ENCODE measurements at regions not wholly inside any gene's neighbourhood (a gene's known extent, or its start where the extent isn't known, plus 50 kb on each side); places are given as distances from the start of the nearest gene placed in this dataset.

DNA sequence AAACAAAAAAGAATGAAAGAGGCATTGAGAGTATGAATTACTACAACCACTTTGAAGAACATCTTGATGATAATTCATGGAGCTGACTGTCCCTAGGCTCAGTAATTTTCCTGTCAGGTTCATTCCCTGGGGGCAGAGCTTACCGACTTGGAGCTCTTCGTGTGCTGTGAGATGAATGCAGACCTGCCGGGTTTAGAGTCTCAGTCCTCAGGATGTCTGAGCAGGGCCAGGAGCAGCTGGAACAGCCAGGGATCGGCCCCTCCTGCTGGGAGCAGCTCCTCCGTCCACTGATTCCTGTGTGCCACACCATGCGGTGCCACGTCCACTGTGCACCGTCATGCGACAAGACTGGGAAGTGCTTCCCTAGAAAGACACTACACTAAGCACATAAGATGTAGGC is 62.2 kb upstream of the SPIN1 start:
- Histone ChIP-seq H3K4me3 (ENCODE audit: low read depth, low read length) (no peak overlapping the region), H3K36me3 (ENCODE audit: control insufficient read depth in 2 of 2, insufficient read depth in 1 of 2, low read length in 2 of 2) (no peaks in the 10 kb centered on the region), H3K4me1 (ENCODE audit: control insufficient read depth, insufficient read depth, low read length) (no peaks in the 10 kb centered on the region), H3K9me3 (ENCODE audit: control insufficient read depth, insufficient read depth, low read depth, low read length) (no peaks in the 10 kb centered on the region), H3K27ac (ENCODE audit: extremely low read depth, low read depth, low read length) (no peak overlapping the region)
- CTCF ChIA-PET, result no interaction called here
- TF ChIP-seq ZNF529 (tag by site-specific recombination; IDR thresholded peaks at IDR 0.05; ENCODE audit: insufficient replicate concordance), result no peak
- TF ChIP-seq ZEB2 (tag by site-specific recombination; IDR thresholded peaks at IDR 0.05), result no peak
- no peak for TF ChIP-seq ZNF292 (tag by site-specific recombination; IDR thresholded peaks at IDR 0.05; ENCODE audit: borderline replicate concordance, low read depth)
- TF ChIP-seq ZNF660 (tag by site-specific recombination; IDR thresholded peaks at IDR 0.05), result no peak
- no peak for TF ChIP-seq ZFP3 (tag by site-specific recombination; IDR thresholded peaks at IDR 0.05; ENCODE audit: low read depth)
- TF ChIP-seq ZFP69B (tag by site-specific recombination; IDR thresholded peaks at IDR 0.05), result no peak
- POLR2A ChIA-PET, result no interaction called here

DNA sequence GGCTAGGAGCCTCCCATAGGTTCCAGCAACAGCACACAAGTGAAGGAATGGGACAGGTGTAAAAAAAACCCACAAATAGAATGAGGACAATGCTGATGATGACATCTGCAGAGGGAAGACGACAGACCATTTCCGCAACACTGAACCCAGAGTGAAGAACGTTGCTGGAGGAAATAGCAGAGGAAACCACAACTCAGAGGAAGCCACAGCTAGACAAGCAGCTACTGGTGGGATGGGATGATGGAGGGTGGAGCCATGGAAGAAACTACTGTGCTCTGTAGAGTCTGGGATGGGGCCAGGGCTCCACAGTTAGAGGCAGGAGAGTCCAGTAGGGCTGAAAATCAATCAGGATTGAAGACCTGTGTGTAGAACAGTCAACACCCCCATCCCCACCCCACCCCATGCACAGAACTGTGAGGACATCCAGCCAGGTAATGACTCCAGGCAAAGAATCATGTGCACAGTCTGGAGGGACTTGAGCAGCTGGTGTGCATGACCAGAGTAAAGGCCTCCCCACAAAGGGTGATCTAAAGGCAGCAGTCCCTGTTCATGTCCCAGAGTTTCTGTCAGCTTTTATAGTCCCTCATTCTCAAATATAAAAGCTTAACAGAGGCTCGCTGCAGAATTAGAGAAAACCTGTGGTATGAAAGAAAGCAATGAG is 65.2 kb upstream of the SPIN1 start:
- ChIA-PET CTCF (no interaction called here), POLR2A (no interaction called here)
- Histone ChIP-seq H3K9me3 (ENCODE audit: control insufficient read depth, insufficient read depth, low read depth, low read length) (no peaks in the 10 kb centered on the region), H3K36me3 (ENCODE audit: control insufficient read depth in 2 of 2, insufficient read depth in 1 of 2, low read length in 2 of 2) (no peaks in the 10 kb centered on the region), H3K4me3 (ENCODE audit: low read depth, low read length) (no peak overlapping the region), H3K27ac (ENCODE audit: extremely low read depth, low read depth, low read length) (no peak overlapping the region), H3K4me1 (ENCODE audit: control insufficient read depth, insufficient read depth, low read length) (no peaks in the 10 kb centered on the region)
- no peak for TF ChIP-seq YY2 (tag by site-specific recombination; IDR thresholded peaks at IDR 0.05)
- TF ChIP-seq, protein P1, sequence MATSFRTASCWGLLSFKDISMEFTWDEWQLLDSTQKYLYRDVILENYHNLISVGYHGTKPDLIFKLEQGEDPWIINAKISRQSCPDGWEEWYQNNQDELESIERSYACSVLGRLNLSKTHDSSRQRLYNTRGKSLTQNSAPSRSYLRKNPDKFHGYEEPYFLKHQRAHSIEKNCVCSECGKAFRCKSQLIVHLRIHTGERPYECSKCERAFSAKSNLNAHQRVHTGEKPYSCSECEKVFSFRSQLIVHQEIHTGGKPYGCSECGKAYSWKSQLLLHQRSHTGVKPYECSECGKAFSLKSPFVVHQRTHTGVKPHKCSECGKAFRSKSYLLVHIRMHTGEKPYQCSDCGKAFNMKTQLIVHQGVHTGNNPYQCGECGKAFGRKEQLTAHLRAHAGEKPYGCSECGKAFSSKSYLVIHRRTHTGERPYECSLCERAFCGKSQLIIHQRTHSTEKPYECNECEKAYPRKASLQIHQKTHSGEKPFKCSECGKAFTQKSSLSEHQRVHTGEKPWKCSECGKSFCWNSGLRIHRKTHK (tag by site-specific recombination; IDR thresholded peaks at IDR 0.05), result no peak

DNA sequence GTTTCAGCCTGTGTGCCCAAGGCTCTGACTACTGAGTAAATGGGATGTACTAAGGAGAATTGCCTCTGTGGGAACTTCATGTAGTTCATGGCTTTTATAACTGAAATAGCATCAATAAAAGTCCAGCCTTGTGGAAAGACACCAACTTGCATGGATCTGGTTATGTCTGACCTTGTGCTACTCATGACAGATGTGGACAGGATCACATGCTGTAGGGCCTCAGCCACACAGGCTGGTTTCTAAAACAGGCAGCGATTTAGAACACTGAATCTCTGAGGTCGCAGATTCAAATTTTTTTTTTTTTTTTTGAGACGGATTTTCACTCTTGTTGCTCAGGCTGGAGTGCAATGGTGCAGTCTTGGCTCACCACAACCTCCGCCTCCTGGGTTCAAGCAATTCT is 66.5 kb upstream of the SPIN1 start:
- Histone ChIP-seq H3K9me3 (ENCODE audit: control insufficient read depth, insufficient read depth, low read depth, low read length) (no peaks in the 10 kb centered on the region), H3K4me1 (ENCODE audit: control insufficient read depth, insufficient read depth, low read length) (no peaks in the 10 kb centered on the region), H3K4me3 (ENCODE audit: low read depth, low read length) (no peak overlapping the region), H3K27ac (ENCODE audit: extremely low read depth, low read depth, low read length) (no peak overlapping the region), H3K36me3 (ENCODE audit: control insufficient read depth in 2 of 2, insufficient read depth in 1 of 2, low read length in 2 of 2) (no peaks in the 10 kb centered on the region)
- POLR2A ChIA-PET, result no interaction called here
- CTCF ChIA-PET, result no interaction called here
- no peak for TF ChIP-seq HOXC10 (CRISPR knock-in tag; IDR thresholded peaks at IDR 0.05)
- no peak for TF ChIP-seq ZNF140 (tag by site-specific recombination; IDR thresholded peaks at IDR 0.05)
- TF ChIP-seq, protein P2, sequence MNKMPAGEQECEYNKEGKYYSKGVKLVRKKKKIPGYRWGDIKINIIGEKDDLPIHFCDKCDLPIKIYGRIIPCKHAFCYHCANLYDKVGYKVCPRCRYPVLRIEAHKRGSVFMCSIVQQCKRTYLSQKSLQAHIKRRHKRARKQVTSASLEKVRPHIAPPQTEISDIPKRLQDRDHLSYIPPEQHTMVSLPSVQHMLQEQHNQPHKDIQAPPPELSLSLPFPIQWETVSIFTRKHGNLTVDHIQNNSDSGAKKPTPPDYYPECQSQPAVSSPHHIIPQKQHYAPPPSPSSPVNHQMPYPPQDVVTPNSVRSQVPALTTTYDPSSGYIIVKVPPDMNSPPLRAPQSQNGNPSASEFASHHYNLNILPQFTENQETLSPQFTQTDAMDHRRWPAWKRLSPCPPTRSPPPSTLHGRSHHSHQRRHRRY (tag by site-specific recombination; IDR thresholded peaks at IDR 0.05), result no peak
- TF ChIP-seq ZNF146 (tag by site-specific recombination; IDR thresholded peaks at IDR 0.05), result no peak

DNA sequence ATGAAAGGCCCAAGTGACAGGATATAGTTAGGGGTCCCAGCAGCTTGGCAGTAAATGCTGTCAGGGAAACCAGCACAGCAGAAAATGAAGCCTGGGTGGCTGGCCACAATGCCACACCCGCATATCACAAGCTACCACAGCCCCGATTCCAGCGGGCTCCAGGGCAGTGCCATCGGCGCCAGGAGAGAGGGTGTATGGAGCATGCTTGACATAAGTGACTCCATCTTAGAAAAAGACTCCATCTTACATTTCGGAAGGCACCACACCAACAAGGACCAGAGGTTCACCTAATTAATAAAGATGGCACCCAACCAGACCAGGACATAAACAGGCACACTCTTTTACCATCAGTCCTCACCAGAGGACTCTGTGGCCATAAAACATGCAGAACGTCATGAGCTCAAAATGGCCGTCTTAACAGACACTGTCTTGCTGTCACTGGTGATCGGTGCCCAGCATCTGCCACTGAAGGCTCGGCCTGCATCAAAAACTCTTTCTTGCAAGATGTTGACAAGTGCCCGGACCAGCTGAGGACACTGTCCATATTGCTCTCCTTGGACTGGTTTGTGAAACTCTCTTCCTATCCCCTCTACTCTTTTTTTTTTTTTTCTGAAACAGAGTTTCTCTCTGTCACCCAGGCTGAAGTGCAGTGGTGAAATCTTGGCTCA is 67.4 kb upstream of the SPIN1 start:
- Histone ChIP-seq H3K9me3 (ENCODE audit: control insufficient read depth, insufficient read depth, low read depth, low read length) (no peaks in the 10 kb centered on the region), H3K27ac (ENCODE audit: extremely low read depth, low read depth, low read length) (no peak overlapping the region), H3K4me1 (ENCODE audit: control insufficient read depth, insufficient read depth, low read length) (no peaks in the 10 kb centered on the region), H3K36me3 (ENCODE audit: control insufficient read depth in 2 of 2, insufficient read depth in 1 of 2, low read length in 2 of 2) (no peaks in the 10 kb centered on the region), H3K4me3 (ENCODE audit: low read depth, low read length) (no peak overlapping the region)
- POLR2A ChIA-PET, result no interaction called here
- CTCF ChIA-PET, result interaction anchor here (0.7 kb wide), 1 partner anchor 114 kb away, joined by 3 read pairs; no protein-coding TSS in a partner anchor
- no peak for TF ChIP-seq ZSCAN16 (tag by site-specific recombination; IDR thresholded peaks at IDR 0.05)
- TF ChIP-seq TCF7L2 (IDR thresholded peaks at IDR 0.05; ENCODE audit: borderline replicate concordance, low read depth, low read length), result no peak
- no peak for TF ChIP-seq ZNF23 (tag by site-specific recombination; IDR thresholded peaks at IDR 0.05; ENCODE audit: borderline replicate concordance)
- no peak for TF ChIP-seq ZNF701 (tag by site-specific recombination; IDR thresholded peaks at IDR 0.05)

All from HEK293 (cell line).